Smooth muscle cell (in vitro differentiated cells): ENCODE measurements at regions not wholly inside any gene's neighbourhood (a gene's known extent, or its start where the extent isn't known, plus 50 kb on each side); places are given as distances from the start of the nearest gene placed in this dataset.
"Not testable (repeated sequence)": the region's sequence is repeated elsewhere in the genome, so short reads cannot be mapped to it uniquely, and the experiment has no call there.

Source experiments
- DNase-seq: peaks from one replicate; lab custom pipeline; 2025; ENCODE audit not compliant: unreplicated experiment; lab: John Stamatoyannopoulos, UW
- H2AFZ ChIP-seq: fragments of 200-600 bp; sonication (generic); 2 replicates; pipeline ENCODE4 v1.6.0; 2016; ENCODE audit warnings: antibody characterized with exemption, low read depth, mild to moderate bottlenecking
- H3F3A ChIP-seq: fragments of 200-600 bp; sonication (generic); 2 replicates; pipeline ENCODE4 v1.6.0; 2017; ENCODE audit warnings: antibody characterized with exemption, low read depth
- H3K27ac ChIP-seq: fragments of 200-600 bp; sonication (generic); 2 replicates; pipeline ENCODE4 v1.5.1; 2016; ENCODE audit warnings: low read depth, mild to moderate bottlenecking
- H3K27me3 ChIP-seq: fragments of 200-600 bp; sonication (generic); 2 replicates; pipeline ENCODE4 v1.6.1; 2016; ENCODE audit warnings: low read depth, mild to moderate bottlenecking
- H3K36me3 ChIP-seq: fragments of 200-600 bp; sonication (generic); 2 replicates; pipeline ENCODE4 v1.5.1; 2016; ENCODE audit warnings: low read depth
- H3K4me1 ChIP-seq: fragments of 200-600 bp; sonication (generic); 2 replicates; pipeline ENCODE4 v1.5.1; 2016; ENCODE audit warnings: low read depth
- H3K4me2 ChIP-seq: fragments of 200-600 bp; sonication (generic); 2 replicates; pipeline ENCODE4 v1.6.0; 2016; ENCODE audit warnings: mild to moderate bottlenecking
- H3K4me3 ChIP-seq: fragments of 200-600 bp; sonication (generic); 2 replicates; pipeline ENCODE4 v1.5.1; 2016; ENCODE audit warnings: mild to moderate bottlenecking
- H3K79me2 ChIP-seq: fragments of 200-600 bp; sonication (generic); 2 replicates; pipeline ENCODE4 v1.6.0; 2016; ENCODE audit warnings: low read depth, mild to moderate bottlenecking
- H3K9ac ChIP-seq: fragments of 200-600 bp; sonication (generic); 2 replicates; pipeline ENCODE4 v1.6.0; 2016; ENCODE audit warnings: low read depth
- H3K9me3 ChIP-seq: fragments of 200-600 bp; sonication (generic); replicated peaks from 2 replicates; pipeline ENCODE4 v1.5.1; 2016; ENCODE audit warnings: low read depth
- H4K20me1 ChIP-seq: fragments of 200-600 bp; sonication (generic); 2 replicates; pipeline ENCODE4 v1.6.0; 2016; ENCODE audit warnings: low read depth
- CTCF ChIP-seq: fragments of 200-600 bp; sonication (generic); IDR thresholded peaks from 2 replicates; pipeline ENCODE4 v1.5.1; 2017; ENCODE audit warnings: borderline replicate concordance, mild to moderate bottlenecking, antibody characterized with exemption; ENCODE audit not compliant: insufficient read depth, poor library complexity, severe bottlenecking
- whole genome bisulfite sequencing: methylation state at CpG from one replicate; pipeline ENCODE4 v1.1.7; 2016; ENCODE audit warnings: low lambda C conversion rate; 5-methylcytosine and 5-hydroxymethylcytosine counted together

GRCh38 chr22:48757581-48757980, 1070.1 kb downstream of the BRD1 start:
- Histone ChIP-seq H2AFZ (no peak overlapping the region), H3K4me1 (no peaks in the 10 kb centered on the region), H3K4me3 (no peak overlapping the region), H3K4me2 (no peak overlapping the region), H3K36me3 (no peaks in the 10 kb centered on the region), H3K9ac (no peak overlapping the region), H3K79me2 (no peaks in the 10 kb centered on the region), H3K9me3 (no peaks in the 10 kb centered on the region), H3K27me3 (no peaks in the 10 kb centered on the region), H3F3A (no peaks in the 10 kb centered on the region), H3K27ac (no peak overlapping the region), H4K20me1 (no peaks in the 10 kb centered on the region)
- DNase-seq: no peak
- 83% methylated on average over 7 of the region's 7 CpGs for WGBS
- TF ChIP-seq CTCF: no peak

GRCh38 chr22:48757135-48757534, 1070.5 kb downstream of the BRD1 start:
- not testable (repeated sequence) for H3K27me3 ChIP-seq, H3K36me3 ChIP-seq, H3K9ac ChIP-seq, H3K27ac ChIP-seq, H3K4me1 ChIP-seq, H3K4me2 ChIP-seq, H3K79me2 ChIP-seq, H3K4me3 ChIP-seq, H2AFZ ChIP-seq, DNase-seq, H3F3A ChIP-seq, H4K20me1 ChIP-seq, H3K9me3 ChIP-seq
- 17% methylated on average over 1 of the region's 1 CpG for WGBS

GRCh38 chr22:48756146-48757111, 1071.2 kb downstream of the BRD1 start:
- H3K79me2 ChIP-seq: no peaks in the 10 kb centered on the region
- H3K9ac ChIP-seq: no peak overlapping the region
- no peaks in the 10 kb centered on the region for H3K9me3 ChIP-seq
- H4K20me1 ChIP-seq: no peaks in the 10 kb centered on the region
- WGBS: 90% methylated on average over 32 of the region's 32 CpGs
- H2AFZ ChIP-seq: no peak overlapping the region
- H3K4me3 ChIP-seq: no peak overlapping the region
- H3K4me1 ChIP-seq: no peaks in the 10 kb centered on the region
- no peak for DNase-seq
- no peak overlapping the region for H3K4me2 ChIP-seq
- H3F3A ChIP-seq: no peaks in the 10 kb centered on the region
- H3K27me3 ChIP-seq: no peaks in the 10 kb centered on the region
- H3K36me3 ChIP-seq: no peaks in the 10 kb centered on the region
- H3K27ac ChIP-seq: no peak overlapping the region
- no peak for TF ChIP-seq CTCF

GRCh38 chr22:48755059-48755949, 1072.4 kb downstream of the BRD1 start:
- TF ChIP-seq CTCF: no peak
- Histone ChIP-seq H3F3A (no peaks in the 10 kb centered on the region), H3K4me3 (no peak overlapping the region), H3K27ac (no peak overlapping the region), H3K9ac (no peak overlapping the region), H3K4me1 (no peaks in the 10 kb centered on the region), H2AFZ (no peak overlapping the region), H3K9me3 (no peaks in the 10 kb centered on the region), H3K36me3 (no peaks in the 10 kb centered on the region), H3K27me3 (no peaks in the 10 kb centered on the region), H4K20me1 (no peaks in the 10 kb centered on the region), H3K79me2 (no peaks in the 10 kb centered on the region), H3K4me2 (no peak overlapping the region)
- 96% methylated on average over 19 of the region's 19 CpGs for WGBS
- DNase-seq: no peak
